ENCODE measurements at regions not wholly inside any gene's neighbourhood (a gene's known extent, or its start where the extent isn't known, plus 50 kb on each side); places are given as distances from the start of the nearest gene placed in this dataset.

DNA sequence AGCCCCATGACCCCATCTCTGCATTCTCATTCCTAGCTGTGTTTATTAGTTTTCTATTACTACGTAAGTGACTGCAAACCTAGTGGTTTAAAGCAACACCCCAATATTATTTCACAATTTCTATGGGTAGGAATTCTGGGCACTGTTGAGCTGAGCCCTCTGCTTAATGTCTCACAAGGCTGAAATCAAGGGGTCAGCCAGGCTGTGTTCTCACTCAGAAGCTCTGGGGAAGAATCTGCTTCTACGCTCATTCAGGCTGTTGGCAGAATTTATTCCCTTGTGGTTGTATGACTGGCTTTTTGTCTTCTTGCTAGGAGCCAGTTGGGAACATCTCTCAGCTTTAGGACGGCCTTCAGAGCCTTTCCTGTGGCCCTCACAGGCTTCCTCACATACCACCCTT, 181.0 kb downstream of the GIPC2 start:
- whole genome bisulfite sequencing, 2 donors = 82 to 88% methylated on average over 3 of the region's 3 CpGs
- Histone ChIP-seq H3K27ac (ENCODE audit: low read depth in 2 of 2, low read length in 1 of 2) (no peak overlapping the region), H3K4me1 (ENCODE audit: control insufficient read depth in 2 of 2, insufficient read depth in 2 of 2, low read length in 1 of 2) (no peaks in the 10 kb centered on the region), H3K36me3 (ENCODE audit: control insufficient read depth in 2 of 2, insufficient read depth in 2 of 2, low read length in 1 of 2) (no peaks in the 10 kb centered on the region), H3K9me3 (ENCODE audit: control insufficient read depth in 2 of 2, insufficient read depth in 1 of 2, low read depth in 1 of 2, low read length in 1 of 2) (peaks cover 0 to 7% of the 10 kb centered on the region in 2 donors), H3K27me3 (ENCODE audit: control insufficient read depth in 1 of 2, insufficient read depth in 2 of 2, low read length in 2 of 2) (peaks cover 0 to 4% of the 10 kb centered on the region in 2 donors), H3K4me3 (ENCODE audit: low read depth in 1 of 2, low read length in 2 of 2) (no peak overlapping the region)

GRCh38 chr1:78227705-78228635, 182.2 kb downstream of the GIPC2 start:
- H3K27me3 ChIP-seq (ENCODE audit: control insufficient read depth in 1 of 2, insufficient read depth in 2 of 2, low read length in 2 of 2) = peaks cover 0 to 4% of the 10 kb centered on the region in 2 donors
- H3K36me3 ChIP-seq (ENCODE audit: control insufficient read depth in 2 of 2, insufficient read depth in 2 of 2, low read length in 1 of 2) = no peaks in the 10 kb centered on the region
- 65 to 67% methylated on average over 6 of the region's 6 CpGs for WGBS, 2 donors
- no peaks in the 10 kb centered on the region for H3K4me1 ChIP-seq (ENCODE audit: control insufficient read depth in 2 of 2, insufficient read depth in 2 of 2, low read length in 1 of 2)
- no peak overlapping the region for H3K4me3 ChIP-seq (ENCODE audit: low read depth in 1 of 2, low read length in 2 of 2)
- no peak overlapping the region for H3K27ac ChIP-seq (ENCODE audit: low read depth in 2 of 2, low read length in 1 of 2)
- H3K9me3 ChIP-seq (ENCODE audit: control insufficient read depth in 2 of 2, insufficient read depth in 1 of 2, low read depth in 1 of 2, low read length in 1 of 2) = peaks cover 0 to 7% of the 10 kb centered on the region in 2 donors

DNA sequence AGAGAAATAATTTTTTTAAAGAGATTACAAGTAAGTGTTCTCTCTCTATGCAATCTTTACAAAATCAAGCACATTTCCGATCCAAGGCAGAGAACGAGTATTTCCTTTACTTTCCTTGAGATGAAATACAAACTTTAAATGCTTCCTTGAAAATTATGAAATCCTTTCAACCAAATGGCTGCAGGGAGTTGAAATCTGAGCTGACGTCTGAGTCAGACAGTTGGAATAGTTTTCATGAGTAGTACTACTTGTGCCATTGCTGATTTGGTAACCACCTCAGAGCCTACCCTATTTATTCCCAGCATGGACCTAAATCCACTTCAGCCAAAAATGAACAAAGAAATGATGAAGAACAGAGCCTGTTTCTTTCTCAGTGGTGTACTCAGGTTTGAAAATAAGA, 183.6 kb downstream of the GIPC2 start:
- Histone ChIP-seq H3K4me3 (ENCODE audit: low read depth in 1 of 2, low read length in 2 of 2) (no peak overlapping the region), H3K4me1 (ENCODE audit: control insufficient read depth in 2 of 2, insufficient read depth in 2 of 2, low read length in 1 of 2) (no peaks in the 10 kb centered on the region), H3K27ac (ENCODE audit: low read depth in 2 of 2, low read length in 1 of 2) (no peak overlapping the region), H3K9me3 (ENCODE audit: control insufficient read depth in 2 of 2, insufficient read depth in 1 of 2, low read depth in 1 of 2, low read length in 1 of 2) (peaks cover 0 to 7% of the 10 kb centered on the region in 2 donors), H3K36me3 (ENCODE audit: control insufficient read depth in 2 of 2, insufficient read depth in 2 of 2, low read length in 1 of 2) (no peaks in the 10 kb centered on the region), H3K27me3 (ENCODE audit: control insufficient read depth in 1 of 2, insufficient read depth in 2 of 2, low read length in 2 of 2) (peaks cover 0 to 4% of the 10 kb centered on the region in 2 donors)
- WGBS, 2 donors = 40 to 46% methylated on average over 3 of the region's 3 CpGs

DNA sequence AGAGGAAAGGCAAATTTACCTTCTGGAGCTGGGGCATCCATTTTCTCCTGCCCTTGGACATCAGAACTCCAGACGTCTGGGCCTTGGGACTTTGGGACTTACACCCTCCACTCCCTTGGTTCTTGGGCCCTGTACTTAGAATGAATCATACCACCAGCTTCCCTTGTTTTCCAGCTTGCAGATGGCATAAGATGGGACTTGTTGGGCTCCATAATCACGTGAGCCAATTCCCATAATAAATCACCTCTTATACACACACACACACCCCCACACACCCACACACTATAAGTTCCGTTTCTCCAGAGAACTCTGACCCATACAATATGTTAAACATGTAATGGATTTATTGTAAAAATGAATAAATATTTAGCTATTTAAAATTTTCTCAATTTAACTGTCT, 185.7 kb downstream of the GIPC2 start:
- Histone ChIP-seq H3K27ac (ENCODE audit: low read depth in 2 of 2, low read length in 1 of 2) (no peak overlapping the region), H3K4me1 (ENCODE audit: control insufficient read depth in 2 of 2, insufficient read depth in 2 of 2, low read length in 1 of 2) (no peaks in the 10 kb centered on the region), H3K9me3 (ENCODE audit: control insufficient read depth in 2 of 2, insufficient read depth in 1 of 2, low read depth in 1 of 2, low read length in 1 of 2) (peaks cover 0 to 7% of the 10 kb centered on the region in 2 donors), H3K36me3 (ENCODE audit: control insufficient read depth in 2 of 2, insufficient read depth in 2 of 2, low read length in 1 of 2) (no peaks in the 10 kb centered on the region), H3K27me3 (ENCODE audit: control insufficient read depth in 1 of 2, insufficient read depth in 2 of 2, low read length in 2 of 2) (peaks cover 0 to 4% of the 10 kb centered on the region in 2 donors), H3K4me3 (ENCODE audit: low read depth in 1 of 2, low read length in 2 of 2) (no peak overlapping the region)
- 51 to 52% methylated on average over 3 of the region's 3 CpGs for WGBS, 2 donors

- H3K27ac ChIP-seq (ENCODE audit: low read depth in 2 of 2, low read length in 1 of 2) = no peak overlapping the region
- peaks cover 0 to 5% of the 10 kb centered on the region in 2 donors for H3K9me3 ChIP-seq (ENCODE audit: control insufficient read depth in 2 of 2, insufficient read depth in 1 of 2, low read depth in 1 of 2, low read length in 1 of 2)
Observed at GRCh38 chr1:78231894-78232293, 186.1 kb downstream of the GIPC2 start.

GRCh38 chr1:78232630-78233029, 186.9 kb downstream of the GIPC2 start:
- H3K27ac ChIP-seq (ENCODE audit: low read depth in 2 of 2, low read length in 1 of 2) = no peak overlapping the region
- H3K9me3 ChIP-seq (ENCODE audit: control insufficient read depth in 2 of 2, insufficient read depth in 1 of 2, low read depth in 1 of 2, low read length in 1 of 2) = no peaks in the 10 kb centered on the region
- H3K36me3 ChIP-seq (ENCODE audit: control insufficient read depth in 2 of 2, insufficient read depth in 2 of 2, low read length in 1 of 2) = no peaks in the 10 kb centered on the region
- H3K4me1 ChIP-seq (ENCODE audit: control insufficient read depth in 2 of 2, insufficient read depth in 2 of 2, low read length in 1 of 2) = no peaks in the 10 kb centered on the region
- H3K27me3 ChIP-seq (ENCODE audit: control insufficient read depth in 1 of 2, insufficient read depth in 2 of 2, low read length in 2 of 2) = no peaks in the 10 kb centered on the region
- H3K4me3 ChIP-seq (ENCODE audit: low read depth in 1 of 2, low read length in 2 of 2) = no peak overlapping the region

More at GRCh38 chr1:78231894-78232293, 186.1 kb downstream of the GIPC2 start:
- H3K36me3 ChIP-seq (ENCODE audit: control insufficient read depth in 2 of 2, insufficient read depth in 2 of 2, low read length in 1 of 2) = no peaks in the 10 kb centered on the region
- H3K4me1 ChIP-seq (ENCODE audit: control insufficient read depth in 2 of 2, insufficient read depth in 2 of 2, low read length in 1 of 2) = no peaks in the 10 kb centered on the region
- H3K27me3 ChIP-seq (ENCODE audit: control insufficient read depth in 1 of 2, insufficient read depth in 2 of 2, low read length in 2 of 2) = peaks cover 0 to 4% of the 10 kb centered on the region in 2 donors
- H3K4me3 ChIP-seq (ENCODE audit: low read depth in 1 of 2, low read length in 2 of 2) = no peak overlapping the region

- no peak overlapping the region for H3K27ac ChIP-seq (ENCODE audit: low read depth in 2 of 2, low read length in 1 of 2)
- no peaks in the 10 kb centered on the region for H3K36me3 ChIP-seq (ENCODE audit: control insufficient read depth in 2 of 2, insufficient read depth in 2 of 2, low read length in 1 of 2)
- H3K4me1 ChIP-seq (ENCODE audit: control insufficient read depth in 2 of 2, insufficient read depth in 2 of 2, low read length in 1 of 2) = no peaks in the 10 kb centered on the region
- H3K27me3 ChIP-seq (ENCODE audit: control insufficient read depth in 1 of 2, insufficient read depth in 2 of 2, low read length in 2 of 2) = no peaks in the 10 kb centered on the region
- 37 to 40% methylated on average over 3 of the region's 3 CpGs for WGBS, 2 donors
- H3K9me3 ChIP-seq (ENCODE audit: control insufficient read depth in 2 of 2, insufficient read depth in 1 of 2, low read depth in 1 of 2, low read length in 1 of 2) = no peaks in the 10 kb centered on the region
- H3K4me3 ChIP-seq (ENCODE audit: low read depth in 1 of 2, low read length in 2 of 2) = no peak overlapping the region
Observed at GRCh38 chr1:78234496-78234895, 188.7 kb downstream of the GIPC2 start.

DNA sequence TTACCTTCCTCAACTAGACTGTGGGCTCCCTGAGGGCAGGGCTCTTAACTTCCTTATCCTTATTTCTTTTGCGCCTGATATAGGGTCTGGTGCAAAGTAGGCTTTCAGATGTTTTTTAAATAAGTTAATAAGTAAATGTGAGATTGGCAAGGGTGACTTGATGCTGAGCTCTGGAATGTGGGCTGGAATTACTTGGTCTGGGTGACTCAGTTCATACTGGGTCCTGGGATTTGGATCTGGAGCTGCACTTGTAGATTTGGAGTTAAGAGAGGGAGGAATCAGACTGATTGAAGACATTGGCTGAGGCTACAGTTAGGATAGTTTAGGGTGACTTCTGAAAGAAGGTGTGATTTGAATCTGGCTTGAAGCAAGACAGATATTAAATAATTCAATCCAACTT, 190.9 kb downstream of the GIPC2 start:
- no peaks in the 10 kb centered on the region for H3K4me1 ChIP-seq (ENCODE audit: control insufficient read depth in 2 of 2, insufficient read depth in 2 of 2, low read length in 1 of 2)
- no peaks in the 10 kb centered on the region for H3K9me3 ChIP-seq (ENCODE audit: control insufficient read depth in 2 of 2, insufficient read depth in 1 of 2, low read depth in 1 of 2, low read length in 1 of 2)
- no peaks in the 10 kb centered on the region for H3K36me3 ChIP-seq (ENCODE audit: control insufficient read depth in 2 of 2, insufficient read depth in 2 of 2, low read length in 1 of 2)
- no peak overlapping the region for H3K27ac ChIP-seq (ENCODE audit: low read depth in 2 of 2, low read length in 1 of 2)
- no peak overlapping the region for H3K4me3 ChIP-seq (ENCODE audit: low read depth in 1 of 2, low read length in 2 of 2)
- WGBS, 2 donors = 91 to 96% methylated on average over 1 of the region's 1 CpG
- no peaks in the 10 kb centered on the region for H3K27me3 ChIP-seq (ENCODE audit: control insufficient read depth in 1 of 2, insufficient read depth in 2 of 2, low read length in 2 of 2)

- no peaks in the 10 kb centered on the region for H3K4me1 ChIP-seq (ENCODE audit: control insufficient read depth in 2 of 2, insufficient read depth in 2 of 2, low read length in 1 of 2)
- no peaks in the 10 kb centered on the region for H3K9me3 ChIP-seq (ENCODE audit: control insufficient read depth in 2 of 2, insufficient read depth in 1 of 2, low read depth in 1 of 2, low read length in 1 of 2)
- H3K27ac ChIP-seq (ENCODE audit: low read depth in 2 of 2, low read length in 1 of 2) = peak overlapping the region in 1 of 2 donors; percentile 63
- WGBS, 2 donors = 39 to 44% methylated on average over 4 of the region's 4 CpGs
- H3K36me3 ChIP-seq (ENCODE audit: control insufficient read depth in 2 of 2, insufficient read depth in 2 of 2, low read length in 1 of 2) = no peaks in the 10 kb centered on the region
- H3K4me3 ChIP-seq (ENCODE audit: low read depth in 1 of 2, low read length in 2 of 2) = no peak overlapping the region
- H3K27me3 ChIP-seq (ENCODE audit: control insufficient read depth in 1 of 2, insufficient read depth in 2 of 2, low read length in 2 of 2) = no peaks in the 10 kb centered on the region
Observed at GRCh38 chr1:78237364-78237916, 191.7 kb downstream of the GIPC2 start.

DNA sequence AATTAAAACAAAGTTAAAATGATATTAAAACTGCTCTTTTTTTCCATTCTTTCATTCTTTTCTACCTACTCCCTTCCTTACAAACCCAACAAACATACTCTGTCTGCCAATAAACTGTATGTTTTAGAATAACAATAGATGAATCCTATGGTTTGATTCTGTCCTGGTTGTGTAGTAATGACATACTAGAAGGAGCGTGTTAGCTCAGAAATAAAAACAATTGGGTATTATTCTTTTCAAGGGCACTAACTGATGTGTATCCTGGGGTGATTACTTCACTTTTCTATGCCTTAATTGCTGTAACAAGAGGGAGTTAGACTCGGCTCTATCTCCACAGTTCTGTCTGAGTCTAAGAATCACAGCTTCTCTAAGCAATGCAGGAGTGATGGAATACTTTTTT, 194.4 kb downstream of the GIPC2 start:
- H3K36me3 ChIP-seq (ENCODE audit: control insufficient read depth in 2 of 2, insufficient read depth in 2 of 2, low read length in 1 of 2) = no peaks in the 10 kb centered on the region
- no peaks in the 10 kb centered on the region for H3K9me3 ChIP-seq (ENCODE audit: control insufficient read depth in 2 of 2, insufficient read depth in 1 of 2, low read depth in 1 of 2, low read length in 1 of 2)
- H3K4me1 ChIP-seq (ENCODE audit: control insufficient read depth in 2 of 2, insufficient read depth in 2 of 2, low read length in 1 of 2) = no peaks in the 10 kb centered on the region
- H3K27ac ChIP-seq (ENCODE audit: low read depth in 2 of 2, low read length in 1 of 2) = no peak overlapping the region
- no peak overlapping the region for H3K4me3 ChIP-seq (ENCODE audit: low read depth in 1 of 2, low read length in 2 of 2)
- 50 to 58% methylated on average over 2 of the region's 2 CpGs for WGBS, 2 donors
- H3K27me3 ChIP-seq (ENCODE audit: control insufficient read depth in 1 of 2, insufficient read depth in 2 of 2, low read length in 2 of 2) = peaks cover 0 to 3% of the 10 kb centered on the region in 2 donors
